ENCODE measurements at regions not wholly inside any gene's neighbourhood (a gene's known extent, or its start where the extent isn't known, plus 50 kb on each side); places are given as distances from the start of the nearest gene placed in this dataset.
"Not testable (repeated sequence)": the region's sequence is repeated elsewhere in the genome, so short reads cannot be mapped to it uniquely, and the experiment has no call there.

- TF ChIP-seq, protein P1, sequence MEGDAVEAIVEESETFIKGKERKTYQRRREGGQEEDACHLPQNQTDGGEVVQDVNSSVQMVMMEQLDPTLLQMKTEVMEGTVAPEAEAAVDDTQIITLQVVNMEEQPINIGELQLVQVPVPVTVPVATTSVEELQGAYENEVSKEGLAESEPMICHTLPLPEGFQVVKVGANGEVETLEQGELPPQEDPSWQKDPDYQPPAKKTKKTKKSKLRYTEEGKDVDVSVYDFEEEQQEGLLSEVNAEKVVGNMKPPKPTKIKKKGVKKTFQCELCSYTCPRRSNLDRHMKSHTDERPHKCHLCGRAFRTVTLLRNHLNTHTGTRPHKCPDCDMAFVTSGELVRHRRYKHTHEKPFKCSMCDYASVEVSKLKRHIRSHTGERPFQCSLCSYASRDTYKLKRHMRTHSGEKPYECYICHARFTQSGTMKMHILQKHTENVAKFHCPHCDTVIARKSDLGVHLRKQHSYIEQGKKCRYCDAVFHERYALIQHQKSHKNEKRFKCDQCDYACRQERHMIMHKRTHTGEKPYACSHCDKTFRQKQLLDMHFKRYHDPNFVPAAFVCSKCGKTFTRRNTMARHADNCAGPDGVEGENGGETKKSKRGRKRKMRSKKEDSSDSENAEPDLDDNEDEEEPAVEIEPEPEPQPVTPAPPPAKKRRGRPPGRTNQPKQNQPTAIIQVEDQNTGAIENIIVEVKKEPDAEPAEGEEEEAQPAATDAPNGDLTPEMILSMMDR (IDR thresholded peaks at IDR 0.05; ENCODE audit: insufficient read depth, low read depth, low read length, missing control alignments): no peak
- no peak for DNase-seq (ENCODE audit: low read depth)
- H3K4me3 ChIP-seq (ENCODE audit: low read length): no peak overlapping the region
Observed at GRCh38 chr5:115455301-115455707, 89.3 kb downstream of the FEM1C start.

DNA sequence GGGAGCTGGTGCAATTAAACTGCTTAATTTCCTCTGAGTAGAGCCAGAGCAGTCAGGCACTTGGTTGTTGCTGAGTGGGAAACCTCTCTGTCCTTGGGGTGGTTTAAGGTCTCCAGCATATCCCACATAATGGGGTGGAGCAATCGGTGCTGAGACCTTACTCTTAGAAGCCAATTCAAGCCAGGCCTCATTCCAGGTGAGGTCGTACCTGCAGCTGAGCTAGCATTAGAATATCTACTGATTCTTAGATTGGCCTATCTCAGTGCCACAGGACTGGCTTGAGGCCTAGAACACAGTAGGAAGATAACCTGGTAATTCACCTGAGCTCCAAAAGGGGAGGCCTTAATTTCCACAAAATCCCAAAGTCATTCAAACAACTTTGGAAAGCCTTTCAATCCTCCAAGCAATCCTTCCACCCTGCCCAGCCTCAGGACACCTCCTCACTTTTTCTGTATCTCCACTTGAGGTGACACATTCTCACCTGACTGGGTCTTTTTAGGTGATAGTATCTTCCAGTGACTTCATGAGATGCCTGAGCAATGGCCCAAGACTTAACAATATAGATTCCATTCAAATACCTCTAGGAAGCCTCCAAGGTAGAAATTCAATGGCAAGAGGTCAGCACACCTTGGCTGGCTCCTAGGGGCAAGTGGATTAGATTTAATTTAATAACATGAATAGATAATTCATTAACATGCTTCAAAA lies 91.0 kb downstream of the FEM1C start:
- TF ChIP-seq, protein P1 (IDR thresholded peaks at IDR 0.05; ENCODE audit: insufficient read depth, low read depth, low read length, missing control alignments): no peak
- no peak for DNase-seq (ENCODE audit: low read depth)
- H3K4me3 ChIP-seq (ENCODE audit: low read length): no peak overlapping the region

- no peak overlapping the region for H3K4me3 ChIP-seq (ENCODE audit: low read length)
- DNase-seq (ENCODE audit: low read depth): no peak
- TF ChIP-seq, protein P1 (IDR thresholded peaks at IDR 0.05; ENCODE audit: insufficient read depth, low read depth, low read length, missing control alignments): no peak
Observed at GRCh38 chr5:115452536-115453235, 91.9 kb downstream of the FEM1C start.

DNA sequence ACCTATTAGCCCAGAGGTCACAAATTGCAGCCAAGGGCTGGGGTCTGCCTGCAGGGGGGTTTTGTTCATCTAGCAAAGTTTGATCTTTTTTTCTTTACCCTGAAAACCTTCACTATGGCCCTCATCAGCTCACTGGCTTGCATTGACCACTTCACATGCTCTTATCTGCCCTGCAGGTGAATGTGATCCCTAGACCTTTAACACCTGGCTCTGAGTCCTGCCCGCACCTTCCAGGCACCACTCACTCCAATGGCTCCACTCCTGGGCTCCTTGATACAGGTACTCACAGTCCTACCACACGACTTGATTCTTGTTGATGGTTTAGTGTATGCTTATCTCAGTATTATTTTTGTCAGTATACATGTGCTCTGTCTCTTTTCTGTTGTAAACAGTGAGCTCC lies 92.5 kb downstream of the FEM1C start:
- DNase-seq (ENCODE audit: low read depth): no peak
- TF ChIP-seq, protein P1 (IDR thresholded peaks at IDR 0.05; ENCODE audit: insufficient read depth, low read depth, low read length, missing control alignments): no peak
- no peak overlapping the region for H3K4me3 ChIP-seq (ENCODE audit: low read length)

- no peak overlapping the region for H3K4me3 ChIP-seq (ENCODE audit: low read length)
- TF ChIP-seq, protein P1 (IDR thresholded peaks at IDR 0.05; ENCODE audit: insufficient read depth, low read depth, low read length, missing control alignments): no peak
- peak; percentile 61 for DNase-seq (ENCODE audit: low read depth)
Observed at GRCh38 chr5:115450741-115451140, 93.8 kb downstream of the FEM1C start.

GRCh38 chr5:115448630-115449029 lies 95.9 kb downstream of the FEM1C start:
- not testable (repeated sequence) for DNase-seq (ENCODE audit: low read depth); H3K4me3 ChIP-seq (ENCODE audit: low read length)

- no peak for DNase-seq (ENCODE audit: low read depth)
- TF ChIP-seq, protein P1 (IDR thresholded peaks at IDR 0.05; ENCODE audit: insufficient read depth, low read depth, low read length, missing control alignments): no peak
- no peak overlapping the region for H3K4me3 ChIP-seq (ENCODE audit: low read length)
Observed at GRCh38 chr5:115440782-115441451, 103.7 kb downstream of the FEM1C start.

All from epithelial cell of esophagus (primary cell).